WTC11 (cell line): ENCODE measurements at regions not wholly inside any gene's neighbourhood (a gene's known extent, or its start where the extent isn't known, plus 50 kb on each side); places are given as distances from the start of the nearest gene placed in this dataset.

Experiments
- ATAC-seq: fragments of 200-7000 bp; cut with Tn5 transposase; 2 replicates; pipeline ENCODE4 v1.10.0; 2021; ENCODE audit warnings: mild to moderate bottlenecking, moderate library complexity
- CTCF ChIA-PET: fragments of 300-600 bp; sonication (Branson Sonifier 250); formaldehyde crosslinking; loops from one replicate; lab custom pipeline; 2021; ENCODE audit warnings: antibody characterized with exemption; lab: Charles Lee
- POLR2A ChIA-PET: fragments of 350-600 bp; sonication (Branson Sonifier 250); formaldehyde crosslinking; loops from one replicate; lab custom pipeline; 2021; ENCODE audit warnings: antibody characterized with exemption; lab: Charles Lee
- DNase-seq: peaks from one replicate; pipeline ENCODE4 v3.0.0; 2021; ENCODE audit warnings: low spot score
- H3K27ac Mint-ChIP-seq: 2 replicates; pipeline ENCODE4 v1.8.0; 2021; ENCODE audit warnings: mixed read lengths
- H3K27me3 Mint-ChIP-seq: 2 replicates; pipeline ENCODE4 v1.8.0; 2021; ENCODE audit warnings: low read depth, mild to moderate bottlenecking, moderate library complexity, mixed read lengths
- H3K36me3 Mint-ChIP-seq: 2 replicates; pipeline ENCODE4 v1.8.0; 2021; ENCODE audit warnings: mixed read lengths
- H3K4me1 Mint-ChIP-seq: 2 replicates; pipeline ENCODE4 v1.8.0; 2022; ENCODE audit warnings: mixed read lengths
- H3K4me3 Mint-ChIP-seq: 2 replicates; pipeline ENCODE4 v1.8.0; 2021; ENCODE audit warnings: mild to moderate bottlenecking, moderate library complexity, mixed read lengths
- H3K9me3 Mint-ChIP-seq: 2 replicates; pipeline ENCODE4 v1.8.0; 2021; ENCODE audit warnings: mixed read lengths
- ATF1 ChIP-seq: sonication (generic); formaldehyde crosslinking; IDR thresholded peaks from 2 replicates; pipeline ENCODE4 v1.8.1; 2023; ENCODE audit warnings: mild to moderate bottlenecking, moderate library complexity, missing genetic modification reagents
- ATF6 ChIP-seq: sonication (generic); formaldehyde crosslinking; IDR thresholded peaks from 2 replicates; pipeline ENCODE4 v1.8.1; 2023; ENCODE audit warnings: mild to moderate bottlenecking, missing genetic modification reagents
- E2F5 ChIP-seq: sonication (generic); formaldehyde crosslinking; IDR thresholded peaks from 2 replicates; pipeline ENCODE4 v1.8.1; 2022; ENCODE audit warnings: mild to moderate bottlenecking, moderate library complexity, missing genetic modification reagents
- GTF2I ChIP-seq: fragments of 250-450 bp; sonication (Bioruptor Pico); conservative IDR thresholded peaks from 2 replicates; pipeline ENCODE4 v1.4.0; 2021; ENCODE audit warnings: mild to moderate bottlenecking
- HMGA2 ChIP-seq: fragments of 250-450 bp; sonication (Bioruptor Pico); IDR thresholded peaks from 2 replicates; pipeline ENCODE4 v1.4.0; 2021; ENCODE audit warnings: mild to moderate bottlenecking, moderate library complexity
- IRF2 ChIP-seq: sonication (generic); formaldehyde crosslinking; IDR thresholded peaks from 2 replicates; pipeline ENCODE4 v1.8.0; 2022; ENCODE audit warnings: low read depth, missing genetic modification reagents, borderline replicate concordance
- MXD4 ChIP-seq: fragments of 250-450 bp; sonication (Bioruptor Pico); IDR thresholded peaks from 2 replicates; pipeline ENCODE4 v1.8.0; 2021; ENCODE audit warnings: mild to moderate bottlenecking, moderate library complexity, borderline replicate concordance
- NFATC4 ChIP-seq: fragments of 250-450 bp; sonication (Bioruptor Pico); IDR thresholded peaks from 2 replicates; pipeline ENCODE4 v1.9.0; 2021; ENCODE audit warnings: mild to moderate bottlenecking
- RORB ChIP-seq: fragments of 250-450 bp; sonication (Bioruptor Pico); IDR thresholded peaks from 2 replicates; pipeline ENCODE4 v1.9.0; 2021; ENCODE audit warnings: mild to moderate bottlenecking
- TCF7 ChIP-seq: sonication (generic); formaldehyde crosslinking; IDR thresholded peaks from 2 replicates; pipeline ENCODE4 v1.8.0; 2022; ENCODE audit warnings: mild to moderate bottlenecking, low read depth, missing genetic modification reagents, moderate library complexity
- ZBTB21 ChIP-seq: sonication (generic); formaldehyde crosslinking; IDR thresholded peaks from 2 replicates; pipeline ENCODE4 v1.8.1; 2023; ENCODE audit warnings: mild to moderate bottlenecking, missing genetic modification reagents, borderline replicate concordance
- ZNF138 ChIP-seq: sonication (generic); formaldehyde crosslinking; conservative IDR thresholded peaks from 2 replicates; pipeline ENCODE4 v1.8.1; 2022; ENCODE audit warnings: mild to moderate bottlenecking, moderate library complexity, missing genetic modification reagents
- ZNF232 ChIP-seq: sonication (generic); formaldehyde crosslinking; IDR thresholded peaks from 2 replicates; pipeline ENCODE4 v1.8.0; 2022; ENCODE audit warnings: mild to moderate bottlenecking, missing genetic modification reagents
- ZNF317 ChIP-seq: sonication (generic); formaldehyde crosslinking; IDR thresholded peaks from 2 replicates; pipeline ENCODE4 v1.8.1; 2023; ENCODE audit warnings: low read depth, mild to moderate bottlenecking, moderate library complexity, missing genetic modification reagents, borderline replicate concordance
- TF ChIP-seq, protein P1 (sequence below): sonication (generic); formaldehyde crosslinking; IDR thresholded peaks from 2 replicates; pipeline ENCODE4 v1.8.0; 2022; ENCODE audit warnings: mild to moderate bottlenecking, missing genetic modification reagents
- TF ChIP-seq, protein P2 (sequence below): fragments of 250-450 bp; sonication (Bioruptor Pico); IDR thresholded peaks from 2 replicates; pipeline ENCODE4 v1.9.0; 2021; ENCODE audit warnings: mild to moderate bottlenecking, borderline replicate concordance
- TF ChIP-seq, protein P3 (sequence below): sonication (generic); formaldehyde crosslinking; IDR thresholded peaks from 2 replicates; pipeline ENCODE4 v1.8.1; 2022; ENCODE audit warnings: mild to moderate bottlenecking, missing genetic modification reagents, moderate library complexity, borderline replicate concordance

DNA sequence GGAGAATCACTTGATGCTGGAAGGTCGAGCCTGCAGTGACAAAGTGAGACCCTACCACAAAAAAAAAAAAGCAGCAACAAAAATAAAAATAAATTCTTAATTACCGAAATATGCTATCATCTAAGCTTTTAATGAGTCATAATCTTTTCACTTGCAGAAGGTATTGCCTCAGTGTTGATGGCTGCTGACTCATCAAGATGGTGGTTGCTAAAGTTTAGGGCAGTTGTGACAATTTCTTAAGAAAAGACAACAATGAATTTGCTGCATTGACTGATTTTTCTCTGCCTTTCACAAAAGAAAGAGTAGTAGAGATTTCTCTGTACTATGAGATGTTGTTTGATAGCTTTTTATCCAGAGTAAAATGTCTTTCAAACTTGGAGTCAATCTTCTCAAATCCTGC lies 1809.0 kb downstream of the SUCLG1 start:
- Mint-ChIP-seq H3K27me3 (no peaks in the 10 kb centered on the region), H3K36me3 (peaks cover 12% of the 10 kb centered on the region), H3K4me3 (no peak overlapping the region)
- CTCF ChIA-PET, result no interaction called here
- no peak for DNase-seq
- TF ChIP-seq RORB (CRISPR knock-in tag), result no peak
- TF ChIP-seq, protein P1, sequence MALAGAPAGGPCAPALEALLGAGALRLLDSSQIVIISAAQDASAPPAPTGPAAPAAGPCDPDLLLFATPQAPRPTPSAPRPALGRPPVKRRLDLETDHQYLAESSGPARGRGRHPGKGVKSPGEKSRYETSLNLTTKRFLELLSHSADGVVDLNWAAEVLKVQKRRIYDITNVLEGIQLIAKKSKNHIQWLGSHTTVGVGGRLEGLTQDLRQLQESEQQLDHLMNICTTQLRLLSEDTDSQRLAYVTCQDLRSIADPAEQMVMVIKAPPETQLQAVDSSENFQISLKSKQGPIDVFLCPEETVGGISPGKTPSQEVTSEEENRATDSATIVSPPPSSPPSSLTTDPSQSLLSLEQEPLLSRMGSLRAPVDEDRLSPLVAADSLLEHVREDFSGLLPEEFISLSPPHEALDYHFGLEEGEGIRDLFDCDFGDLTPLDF (CRISPR knock-in tag), result no peak
- no peak for TF ChIP-seq ZBTB21 (CRISPR knock-in tag)
- no peak for TF ChIP-seq HMGA2 (CRISPR knock-in tag)
- TF ChIP-seq MXD4 (CRISPR knock-in tag), result no peak
- TF ChIP-seq, all 79 proteins: peak for 0
- no peaks in the 10 kb centered on the region for H3K4me1 Mint-ChIP-seq
- H3K9me3 Mint-ChIP-seq, result peaks cover 27% of the 10 kb centered on the region
- no peak overlapping the region for H3K27ac Mint-ChIP-seq
- POLR2A ChIA-PET, result no interaction called here
- no peak for ATAC-seq

DNA sequence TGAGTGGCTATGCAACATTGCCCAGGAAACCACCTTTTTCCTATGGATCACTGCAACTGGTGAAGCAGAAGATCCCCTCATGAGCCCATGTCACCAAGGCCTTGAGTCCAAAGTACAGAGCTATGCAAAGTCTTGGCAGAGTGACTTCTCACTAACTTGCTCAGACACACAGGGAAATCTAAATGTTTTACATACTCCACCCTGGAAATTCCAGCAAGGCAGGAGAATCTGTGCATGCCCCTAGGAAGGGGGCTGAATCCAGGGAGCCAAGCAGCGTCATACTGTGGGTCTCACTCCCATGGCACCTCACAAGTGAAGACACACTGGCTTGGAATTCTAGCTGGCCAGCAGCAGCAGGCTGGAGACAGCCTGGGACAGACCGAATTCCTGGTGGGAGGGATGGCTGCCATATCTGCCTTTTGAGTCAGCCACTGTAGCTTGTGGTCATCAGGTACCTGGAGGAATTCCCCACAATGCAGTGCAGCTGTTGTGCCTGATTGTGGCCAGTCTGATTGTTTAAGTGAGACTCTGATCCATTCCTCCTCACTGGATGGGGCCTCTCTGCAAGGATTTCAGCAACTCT lies 1817.4 kb downstream of the SUCLG1 start:
- ATAC-seq (no peak), DNase-seq (no peak)
- Mint-ChIP-seq H3K9me3 (peaks cover 57% of the 10 kb centered on the region), H3K4me3 (no peak overlapping the region), H3K4me1 (peaks cover 9% of the 10 kb centered on the region), H3K27me3 (no peaks in the 10 kb centered on the region; the same call in 1 of the 2 replicates), H3K36me3 (peaks cover 35% of the 10 kb centered on the region), H3K27ac (no peak overlapping the region)
- CTCF ChIA-PET, result no interaction called here
- TF ChIP-seq IRF2 (CRISPR knock-in tag), result no peak
- no peak for TF ChIP-seq ATF6 (CRISPR knock-in tag)
- TF ChIP-seq, protein P2, sequence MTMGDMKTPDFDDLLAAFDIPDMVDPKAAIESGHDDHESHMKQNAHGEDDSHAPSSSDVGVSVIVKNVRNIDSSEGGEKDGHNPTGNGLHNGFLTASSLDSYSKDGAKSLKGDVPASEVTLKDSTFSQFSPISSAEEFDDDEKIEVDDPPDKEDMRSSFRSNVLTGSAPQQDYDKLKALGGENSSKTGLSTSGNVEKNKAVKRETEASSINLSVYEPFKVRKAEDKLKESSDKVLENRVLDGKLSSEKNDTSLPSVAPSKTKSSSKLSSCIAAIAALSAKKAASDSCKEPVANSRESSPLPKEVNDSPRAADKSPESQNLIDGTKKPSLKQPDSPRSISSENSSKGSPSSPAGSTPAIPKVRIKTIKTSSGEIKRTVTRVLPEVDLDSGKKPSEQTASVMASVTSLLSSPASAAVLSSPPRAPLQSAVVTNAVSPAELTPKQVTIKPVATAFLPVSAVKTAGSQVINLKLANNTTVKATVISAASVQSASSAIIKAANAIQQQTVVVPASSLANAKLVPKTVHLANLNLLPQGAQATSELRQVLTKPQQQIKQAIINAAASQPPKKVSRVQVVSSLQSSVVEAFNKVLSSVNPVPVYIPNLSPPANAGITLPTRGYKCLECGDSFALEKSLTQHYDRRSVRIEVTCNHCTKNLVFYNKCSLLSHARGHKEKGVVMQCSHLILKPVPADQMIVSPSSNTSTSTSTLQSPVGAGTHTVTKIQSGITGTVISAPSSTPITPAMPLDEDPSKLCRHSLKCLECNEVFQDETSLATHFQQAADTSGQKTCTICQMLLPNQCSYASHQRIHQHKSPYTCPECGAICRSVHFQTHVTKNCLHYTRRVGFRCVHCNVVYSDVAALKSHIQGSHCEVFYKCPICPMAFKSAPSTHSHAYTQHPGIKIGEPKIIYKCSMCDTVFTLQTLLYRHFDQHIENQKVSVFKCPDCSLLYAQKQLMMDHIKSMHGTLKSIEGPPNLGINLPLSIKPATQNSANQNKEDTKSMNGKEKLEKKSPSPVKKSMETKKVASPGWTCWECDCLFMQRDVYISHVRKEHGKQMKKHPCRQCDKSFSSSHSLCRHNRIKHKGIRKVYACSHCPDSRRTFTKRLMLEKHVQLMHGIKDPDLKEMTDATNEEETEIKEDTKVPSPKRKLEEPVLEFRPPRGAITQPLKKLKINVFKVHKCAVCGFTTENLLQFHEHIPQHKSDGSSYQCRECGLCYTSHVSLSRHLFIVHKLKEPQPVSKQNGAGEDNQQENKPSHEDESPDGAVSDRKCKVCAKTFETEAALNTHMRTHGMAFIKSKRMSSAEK (CRISPR knock-in tag), result no peak
- TF ChIP-seq E2F5 (CRISPR knock-in tag), result no peak
- TF ChIP-seq ZNF138 (CRISPR knock-in tag), result no peak
- TF ChIP-seq GTF2I (CRISPR knock-in tag), result no peak
- no peak for TF ChIP-seq MXD4 (CRISPR knock-in tag)
- TF ChIP-seq ZNF317 (CRISPR knock-in tag), result no peak
- no peak for TF ChIP-seq ZNF232 (CRISPR knock-in tag)
- TF ChIP-seq TCF7 (CRISPR knock-in tag), result no peak
- no peak for TF ChIP-seq NFATC4
- no peak for TF ChIP-seq ATF1
- TF ChIP-seq, protein P3, sequence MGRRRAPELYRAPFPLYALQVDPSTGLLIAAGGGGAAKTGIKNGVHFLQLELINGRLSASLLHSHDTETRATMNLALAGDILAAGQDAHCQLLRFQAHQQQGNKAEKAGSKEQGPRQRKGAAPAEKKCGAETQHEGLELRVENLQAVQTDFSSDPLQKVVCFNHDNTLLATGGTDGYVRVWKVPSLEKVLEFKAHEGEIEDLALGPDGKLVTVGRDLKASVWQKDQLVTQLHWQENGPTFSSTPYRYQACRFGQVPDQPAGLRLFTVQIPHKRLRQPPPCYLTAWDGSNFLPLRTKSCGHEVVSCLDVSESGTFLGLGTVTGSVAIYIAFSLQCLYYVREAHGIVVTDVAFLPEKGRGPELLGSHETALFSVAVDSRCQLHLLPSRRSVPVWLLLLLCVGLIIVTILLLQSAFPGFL (CRISPR knock-in tag), result no peak
- POLR2A ChIA-PET, result no interaction called here
